Stomach (tissue), 4 donors: ENCODE measurements at regions not wholly inside any gene's neighbourhood (a gene's known extent, or its start where the extent isn't known, plus 50 kb on each side); places are given as distances from the start of the nearest gene placed in this dataset.

ENCODE experiments used
- POLR2A ChIP-seq, 4 donors: fragments of 450-650 bp; IDR thresholded peaks; one replicate each; pipeline ENCODE4 v1.6.1; 2016; ENCODE audit warnings: antibody characterized with exemption in 4 of 4, control low read depth in 2 of 4, mild to moderate bottlenecking in 1 of 4, moderate library complexity in 1 of 4
- TF ChIP-seq, protein P1 (sequence below), 7 experiments: fragments of 450-650 bp in 4 of 7; fragments of 200-600 bp in 3 of 7; sonication (generic) in 3 of 7; IDR thresholded peaks; one replicate each; pipeline ENCODE4 v1.5.1; 2016 to 2019; ENCODE audit warnings: antibody characterized with exemption in 7 of 7, control low read depth in 2 of 7, mild to moderate bottlenecking in 1 of 7

DNA sequence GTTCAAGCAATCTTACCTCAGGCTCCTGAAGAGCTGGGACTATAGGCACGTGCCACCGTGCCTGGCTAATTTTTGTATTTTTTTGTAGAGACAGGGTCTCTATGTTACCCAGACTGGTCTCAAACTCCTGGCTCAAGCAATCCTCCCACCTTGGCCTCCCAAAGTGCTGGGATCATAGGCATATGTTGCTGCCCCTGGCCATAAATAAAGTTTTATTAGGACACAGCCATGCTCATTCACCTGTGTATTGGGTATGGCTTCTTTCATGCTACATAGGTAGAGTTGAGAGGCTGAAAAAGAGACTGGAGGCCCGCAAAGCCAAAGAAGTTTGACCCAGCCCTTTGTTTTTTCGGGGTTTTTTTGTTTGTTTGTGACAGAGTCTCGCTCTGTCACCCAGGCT, 61.7 kb upstream of the NCOR2 start:
- TF ChIP-seq, protein P1, sequence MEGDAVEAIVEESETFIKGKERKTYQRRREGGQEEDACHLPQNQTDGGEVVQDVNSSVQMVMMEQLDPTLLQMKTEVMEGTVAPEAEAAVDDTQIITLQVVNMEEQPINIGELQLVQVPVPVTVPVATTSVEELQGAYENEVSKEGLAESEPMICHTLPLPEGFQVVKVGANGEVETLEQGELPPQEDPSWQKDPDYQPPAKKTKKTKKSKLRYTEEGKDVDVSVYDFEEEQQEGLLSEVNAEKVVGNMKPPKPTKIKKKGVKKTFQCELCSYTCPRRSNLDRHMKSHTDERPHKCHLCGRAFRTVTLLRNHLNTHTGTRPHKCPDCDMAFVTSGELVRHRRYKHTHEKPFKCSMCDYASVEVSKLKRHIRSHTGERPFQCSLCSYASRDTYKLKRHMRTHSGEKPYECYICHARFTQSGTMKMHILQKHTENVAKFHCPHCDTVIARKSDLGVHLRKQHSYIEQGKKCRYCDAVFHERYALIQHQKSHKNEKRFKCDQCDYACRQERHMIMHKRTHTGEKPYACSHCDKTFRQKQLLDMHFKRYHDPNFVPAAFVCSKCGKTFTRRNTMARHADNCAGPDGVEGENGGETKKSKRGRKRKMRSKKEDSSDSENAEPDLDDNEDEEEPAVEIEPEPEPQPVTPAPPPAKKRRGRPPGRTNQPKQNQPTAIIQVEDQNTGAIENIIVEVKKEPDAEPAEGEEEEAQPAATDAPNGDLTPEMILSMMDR (IDR thresholded peaks at IDR 0.05) = no peak
- TF ChIP-seq POLR2A (IDR thresholded peaks at IDR 0.05) = no peak
